GM23338 (cell line): ENCODE measurements at regions not wholly inside any gene's neighbourhood (a gene's known extent, or its start where the extent isn't known, plus 50 kb on each side); places are given as distances from the start of the nearest gene placed in this dataset.

ENCODE experiments used
- CREB1 ChIP-seq: fragments of 250-450 bp; sonication (Bioruptor Pico); IDR thresholded peaks from 2 replicates; pipeline ENCODE4 v1.5.0; 2020; ENCODE audit warnings: low read depth, mild to moderate bottlenecking, moderate library complexity
- EZH2 ChIP-seq: fragments of 200-600 bp; sonication (generic); IDR thresholded peaks from one replicate; pipeline ENCODE4 v1.8.0; 2017; ENCODE audit warnings: antibody characterized with exemption, mild to moderate bottlenecking, low read depth; ENCODE audit not compliant: unreplicated experiment
- EZH2phosphoT487 ChIP-seq: fragments of 200-600 bp; sonication (generic); IDR thresholded peaks from one replicate; pipeline ENCODE4 v1.8.1; 2018; ENCODE audit warnings: antibody characterized with exemption; ENCODE audit not compliant: unreplicated experiment
- JUNB ChIP-seq: IDR thresholded peaks from one replicate; pipeline ENCODE4 v1.6.1; 2016; ENCODE audit warnings: antibody characterized with exemption; ENCODE audit not compliant: unreplicated experiment
- NANOG ChIP-seq: IDR thresholded peaks from 2 replicates; pipeline ENCODE4 v1.6.1; 2016; ENCODE audit warnings: antibody characterized with exemption, borderline replicate concordance
- POLR2AphosphoS5 ChIP-seq: IDR thresholded peaks from 2 replicates; pipeline ENCODE4 v1.6.1; 2016; ENCODE audit warnings: antibody characterized with exemption, low read depth
- STAT1 ChIP-seq: IDR thresholded peaks from one replicate; pipeline ENCODE4 v1.6.1; 2016; ENCODE audit warnings: antibody characterized with exemption; ENCODE audit not compliant: unreplicated experiment
- ZNF114 ChIP-seq: fragments of 250-450 bp; sonication (Bioruptor Pico); IDR thresholded peaks from 2 replicates; pipeline ENCODE4 v1.5.0; 2020; ENCODE audit warnings: mild to moderate bottlenecking, moderate library complexity
- ZNF331 ChIP-seq: fragments of 250-450 bp; sonication (Bioruptor Pico); IDR thresholded peaks from 2 replicates; pipeline ENCODE4 v1.5.0; 2020; ENCODE audit warnings: low read depth, mild to moderate bottlenecking, moderate library complexity
- TF ChIP-seq, protein P1 (sequence below), 2 experiments: fragments of 200-600 bp in 1 of 2; sonication (generic) in 1 of 2; conservative IDR thresholded peaks; 2 replicates each; pipeline versions ENCODE4 v1.5.1 to v1.6.1; 2016 to 2017; ENCODE audit warnings: antibody characterized with exemption in 2 of 2, low read depth in 2 of 2, mild to moderate bottlenecking in 2 of 2, moderate library complexity in 1 of 2
- TF ChIP-seq, protein P2 (sequence below): IDR thresholded peaks from one replicate; pipeline ENCODE4 v1.6.1; 2018; ENCODE audit warnings: antibody characterized with exemption; ENCODE audit not compliant: unreplicated experiment
- TF ChIP-seq, protein P3 (sequence below): IDR thresholded peaks from 2 replicates; pipeline ENCODE4 v1.6.1; 2016; ENCODE audit warnings: antibody characterized with exemption
- TF ChIP-seq, protein P4 (sequence below): fragments of 250-450 bp; sonication (Bioruptor Pico); IDR thresholded peaks from 2 replicates; pipeline ENCODE4 v1.5.0; 2020; ENCODE audit warnings: mild to moderate bottlenecking, moderate library complexity

DNA sequence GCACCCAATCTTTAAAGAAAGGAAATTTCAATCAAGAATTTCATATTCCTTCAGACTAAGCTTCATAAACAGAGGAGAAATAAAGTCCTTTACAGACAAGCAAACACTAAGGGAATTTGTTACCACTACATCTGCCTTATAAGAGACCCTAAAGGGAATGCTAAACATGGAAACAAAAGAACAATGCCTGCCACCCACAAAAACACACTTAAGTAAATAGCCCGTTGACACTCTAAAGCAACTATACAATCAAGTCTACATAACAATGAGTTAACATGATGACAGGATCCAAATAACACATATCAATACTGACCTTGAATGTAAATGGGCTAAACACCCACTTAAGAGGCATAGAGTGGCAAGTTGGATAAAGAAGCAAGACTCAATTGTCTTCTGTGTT is 1056.9 kb upstream of the ATXN8OS start:
- TF ChIP-seq, protein P1, sequence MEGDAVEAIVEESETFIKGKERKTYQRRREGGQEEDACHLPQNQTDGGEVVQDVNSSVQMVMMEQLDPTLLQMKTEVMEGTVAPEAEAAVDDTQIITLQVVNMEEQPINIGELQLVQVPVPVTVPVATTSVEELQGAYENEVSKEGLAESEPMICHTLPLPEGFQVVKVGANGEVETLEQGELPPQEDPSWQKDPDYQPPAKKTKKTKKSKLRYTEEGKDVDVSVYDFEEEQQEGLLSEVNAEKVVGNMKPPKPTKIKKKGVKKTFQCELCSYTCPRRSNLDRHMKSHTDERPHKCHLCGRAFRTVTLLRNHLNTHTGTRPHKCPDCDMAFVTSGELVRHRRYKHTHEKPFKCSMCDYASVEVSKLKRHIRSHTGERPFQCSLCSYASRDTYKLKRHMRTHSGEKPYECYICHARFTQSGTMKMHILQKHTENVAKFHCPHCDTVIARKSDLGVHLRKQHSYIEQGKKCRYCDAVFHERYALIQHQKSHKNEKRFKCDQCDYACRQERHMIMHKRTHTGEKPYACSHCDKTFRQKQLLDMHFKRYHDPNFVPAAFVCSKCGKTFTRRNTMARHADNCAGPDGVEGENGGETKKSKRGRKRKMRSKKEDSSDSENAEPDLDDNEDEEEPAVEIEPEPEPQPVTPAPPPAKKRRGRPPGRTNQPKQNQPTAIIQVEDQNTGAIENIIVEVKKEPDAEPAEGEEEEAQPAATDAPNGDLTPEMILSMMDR (conservative IDR thresholded peaks at IDR 0.05; ENCODE audit: low read depth in 2 of 2) = no peak
- TF ChIP-seq, protein P2, sequence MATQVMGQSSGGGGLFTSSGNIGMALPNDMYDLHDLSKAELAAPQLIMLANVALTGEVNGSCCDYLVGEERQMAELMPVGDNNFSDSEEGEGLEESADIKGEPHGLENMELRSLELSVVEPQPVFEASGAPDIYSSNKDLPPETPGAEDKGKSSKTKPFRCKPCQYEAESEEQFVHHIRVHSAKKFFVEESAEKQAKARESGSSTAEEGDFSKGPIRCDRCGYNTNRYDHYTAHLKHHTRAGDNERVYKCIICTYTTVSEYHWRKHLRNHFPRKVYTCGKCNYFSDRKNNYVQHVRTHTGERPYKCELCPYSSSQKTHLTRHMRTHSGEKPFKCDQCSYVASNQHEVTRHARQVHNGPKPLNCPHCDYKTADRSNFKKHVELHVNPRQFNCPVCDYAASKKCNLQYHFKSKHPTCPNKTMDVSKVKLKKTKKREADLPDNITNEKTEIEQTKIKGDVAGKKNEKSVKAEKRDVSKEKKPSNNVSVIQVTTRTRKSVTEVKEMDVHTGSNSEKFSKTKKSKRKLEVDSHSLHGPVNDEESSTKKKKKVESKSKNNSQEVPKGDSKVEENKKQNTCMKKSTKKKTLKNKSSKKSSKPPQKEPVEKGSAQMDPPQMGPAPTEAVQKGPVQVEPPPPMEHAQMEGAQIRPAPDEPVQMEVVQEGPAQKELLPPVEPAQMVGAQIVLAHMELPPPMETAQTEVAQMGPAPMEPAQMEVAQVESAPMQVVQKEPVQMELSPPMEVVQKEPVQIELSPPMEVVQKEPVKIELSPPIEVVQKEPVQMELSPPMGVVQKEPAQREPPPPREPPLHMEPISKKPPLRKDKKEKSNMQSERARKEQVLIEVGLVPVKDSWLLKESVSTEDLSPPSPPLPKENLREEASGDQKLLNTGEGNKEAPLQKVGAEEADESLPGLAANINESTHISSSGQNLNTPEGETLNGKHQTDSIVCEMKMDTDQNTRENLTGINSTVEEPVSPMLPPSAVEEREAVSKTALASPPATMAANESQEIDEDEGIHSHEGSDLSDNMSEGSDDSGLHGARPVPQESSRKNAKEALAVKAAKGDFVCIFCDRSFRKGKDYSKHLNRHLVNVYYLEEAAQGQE = no peak
- no peak for TF ChIP-seq EZH2phosphoT487
- no peak for TF ChIP-seq EZH2
- no peak for TF ChIP-seq POLR2AphosphoS5
- TF ChIP-seq CREB1 (CRISPR knock-in tag) = no peak
- TF ChIP-seq NANOG = peak; percentile 80; the same call in 1 of the 2 replicates
- TF ChIP-seq, protein P3, sequence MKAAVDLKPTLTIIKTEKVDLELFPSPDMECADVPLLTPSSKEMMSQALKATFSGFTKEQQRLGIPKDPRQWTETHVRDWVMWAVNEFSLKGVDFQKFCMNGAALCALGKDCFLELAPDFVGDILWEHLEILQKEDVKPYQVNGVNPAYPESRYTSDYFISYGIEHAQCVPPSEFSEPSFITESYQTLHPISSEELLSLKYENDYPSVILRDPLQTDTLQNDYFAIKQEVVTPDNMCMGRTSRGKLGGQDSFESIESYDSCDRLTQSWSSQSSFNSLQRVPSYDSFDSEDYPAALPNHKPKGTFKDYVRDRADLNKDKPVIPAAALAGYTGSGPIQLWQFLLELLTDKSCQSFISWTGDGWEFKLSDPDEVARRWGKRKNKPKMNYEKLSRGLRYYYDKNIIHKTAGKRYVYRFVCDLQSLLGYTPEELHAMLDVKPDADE = no peak
- no peak for TF ChIP-seq ZNF331 (CRISPR knock-in tag)
- TF ChIP-seq JUNB = no peak
- TF ChIP-seq, protein P4, sequence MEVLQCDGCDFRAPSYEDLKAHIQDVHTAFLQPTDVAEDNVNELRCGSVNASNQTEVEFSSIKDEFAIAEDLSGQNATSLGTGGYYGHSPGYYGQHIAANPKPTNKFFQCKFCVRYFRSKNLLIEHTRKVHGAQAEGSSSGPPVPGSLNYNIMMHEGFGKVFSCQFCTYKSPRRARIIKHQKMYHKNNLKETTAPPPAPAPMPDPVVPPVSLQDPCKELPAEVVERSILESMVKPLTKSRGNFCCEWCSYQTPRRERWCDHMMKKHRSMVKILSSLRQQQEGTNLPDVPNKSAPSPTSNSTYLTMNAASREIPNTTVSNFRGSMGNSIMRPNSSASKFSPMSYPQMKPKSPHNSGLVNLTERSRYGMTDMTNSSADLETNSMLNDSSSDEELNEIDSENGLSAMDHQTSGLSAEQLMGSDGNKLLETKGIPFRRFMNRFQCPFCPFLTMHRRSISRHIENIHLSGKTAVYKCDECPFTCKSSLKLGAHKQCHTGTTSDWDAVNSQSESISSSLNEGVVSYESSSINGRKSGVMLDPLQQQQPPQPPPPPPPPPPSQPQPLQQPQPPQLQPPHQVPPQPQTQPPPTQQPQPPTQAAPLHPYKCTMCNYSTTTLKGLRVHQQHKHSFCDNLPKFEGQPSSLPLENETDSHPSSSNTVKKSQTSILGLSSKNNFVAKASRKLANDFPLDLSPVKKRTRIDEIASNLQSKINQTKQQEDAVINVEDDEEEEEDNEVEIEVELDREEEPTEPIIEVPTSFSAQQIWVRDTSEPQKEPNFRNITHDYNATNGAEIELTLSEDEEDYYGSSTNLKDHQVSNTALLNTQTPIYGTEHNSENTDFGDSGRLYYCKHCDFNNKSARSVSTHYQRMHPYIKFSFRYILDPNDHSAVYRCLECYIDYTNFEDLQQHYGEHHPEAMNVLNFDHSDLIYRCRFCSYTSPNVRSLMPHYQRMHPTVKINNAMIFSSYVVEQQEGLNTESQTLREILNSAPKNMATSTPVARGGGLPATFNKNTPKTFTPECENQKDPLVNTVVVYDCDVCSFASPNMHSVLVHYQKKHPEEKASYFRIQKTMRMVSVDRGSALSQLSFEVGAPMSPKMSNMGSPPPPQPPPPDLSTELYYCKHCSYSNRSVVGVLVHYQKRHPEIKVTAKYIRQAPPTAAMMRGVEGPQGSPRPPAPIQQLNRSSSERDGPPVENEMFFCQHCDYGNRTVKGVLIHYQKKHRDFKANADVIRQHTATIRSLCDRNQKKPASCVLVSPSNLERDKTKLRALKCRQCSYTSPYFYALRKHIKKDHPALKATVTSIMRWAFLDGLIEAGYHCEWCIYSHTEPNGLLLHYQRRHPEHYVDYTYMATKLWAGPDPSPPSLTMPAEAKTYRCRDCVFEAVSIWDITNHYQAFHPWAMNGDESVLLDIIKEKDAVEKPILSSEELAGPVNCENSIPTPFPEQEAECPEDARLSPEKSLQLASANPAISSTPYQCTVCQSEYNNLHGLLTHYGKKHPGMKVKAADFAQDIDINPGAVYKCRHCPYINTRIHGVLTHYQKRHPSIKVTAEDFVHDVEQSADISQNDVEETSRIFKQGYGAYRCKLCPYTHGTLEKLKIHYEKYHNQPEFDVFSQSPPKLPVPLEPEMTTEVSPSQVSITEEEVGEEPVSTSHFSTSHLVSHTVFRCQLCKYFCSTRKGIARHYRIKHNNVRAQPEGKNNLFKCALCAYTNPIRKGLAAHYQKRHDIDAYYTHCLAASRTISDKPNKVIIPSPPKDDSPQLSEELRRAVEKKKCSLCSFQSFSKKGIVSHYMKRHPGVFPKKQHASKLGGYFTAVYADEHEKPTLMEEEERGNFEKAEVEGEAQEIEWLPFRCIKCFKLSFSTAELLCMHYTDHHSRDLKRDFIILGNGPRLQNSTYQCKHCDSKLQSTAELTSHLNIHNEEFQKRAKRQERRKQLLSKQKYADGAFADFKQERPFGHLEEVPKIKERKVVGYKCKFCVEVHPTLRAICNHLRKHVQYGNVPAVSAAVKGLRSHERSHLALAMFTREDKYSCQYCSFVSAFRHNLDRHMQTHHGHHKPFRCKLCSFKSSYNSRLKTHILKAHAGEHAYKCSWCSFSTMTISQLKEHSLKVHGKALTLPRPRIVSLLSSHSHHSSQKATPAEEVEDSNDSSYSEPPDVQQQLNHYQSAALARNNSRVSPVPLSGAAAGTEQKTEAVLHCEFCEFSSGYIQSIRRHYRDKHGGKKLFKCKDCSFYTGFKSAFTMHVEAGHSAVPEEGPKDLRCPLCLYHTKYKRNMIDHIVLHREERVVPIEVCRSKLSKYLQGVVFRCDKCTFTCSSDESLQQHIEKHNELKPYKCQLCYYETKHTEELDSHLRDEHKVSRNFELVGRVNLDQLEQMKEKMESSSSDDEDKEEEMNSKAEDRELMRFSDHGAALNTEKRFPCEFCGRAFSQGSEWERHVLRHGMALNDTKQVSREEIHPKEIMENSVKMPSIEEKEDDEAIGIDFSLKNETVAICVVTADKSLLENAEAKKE (CRISPR knock-in tag) = no peak
- TF ChIP-seq STAT1 = no peak
- TF ChIP-seq ZNF114 (CRISPR knock-in tag) = no peak
